ENCODE measurements at regions not wholly inside any gene's neighbourhood (a gene's known extent, or its start where the extent isn't known, plus 50 kb on each side); places are given as distances from the start of the nearest gene placed in this dataset.
"Not testable (repeated sequence)": the region's sequence is repeated elsewhere in the genome, so short reads cannot be mapped to it uniquely, and the experiment has no call there.

DNA sequence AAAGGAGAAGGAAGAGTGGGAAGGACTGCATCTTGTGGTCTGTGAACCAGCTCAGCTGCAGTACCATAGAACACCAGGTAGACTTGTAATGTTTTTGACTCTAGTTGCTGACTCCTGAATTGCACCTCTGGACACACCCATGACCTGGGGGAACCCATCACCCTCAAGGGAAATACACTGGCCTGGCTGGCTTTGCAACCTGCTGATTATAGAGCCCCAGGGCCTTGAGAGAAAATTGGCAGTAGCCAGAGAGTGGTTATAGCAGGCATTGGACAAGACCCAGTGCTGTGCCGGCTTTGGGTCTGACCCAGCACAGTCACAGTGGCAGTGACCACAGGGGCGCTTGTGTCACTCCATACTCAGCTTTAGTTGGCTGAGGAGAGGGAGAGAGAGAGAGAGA lies 902.3 kb downstream of the GRID1 start:
- no peak for DNase-seq (ENCODE audit: low spot score)
- TF ChIP-seq, protein P1, sequence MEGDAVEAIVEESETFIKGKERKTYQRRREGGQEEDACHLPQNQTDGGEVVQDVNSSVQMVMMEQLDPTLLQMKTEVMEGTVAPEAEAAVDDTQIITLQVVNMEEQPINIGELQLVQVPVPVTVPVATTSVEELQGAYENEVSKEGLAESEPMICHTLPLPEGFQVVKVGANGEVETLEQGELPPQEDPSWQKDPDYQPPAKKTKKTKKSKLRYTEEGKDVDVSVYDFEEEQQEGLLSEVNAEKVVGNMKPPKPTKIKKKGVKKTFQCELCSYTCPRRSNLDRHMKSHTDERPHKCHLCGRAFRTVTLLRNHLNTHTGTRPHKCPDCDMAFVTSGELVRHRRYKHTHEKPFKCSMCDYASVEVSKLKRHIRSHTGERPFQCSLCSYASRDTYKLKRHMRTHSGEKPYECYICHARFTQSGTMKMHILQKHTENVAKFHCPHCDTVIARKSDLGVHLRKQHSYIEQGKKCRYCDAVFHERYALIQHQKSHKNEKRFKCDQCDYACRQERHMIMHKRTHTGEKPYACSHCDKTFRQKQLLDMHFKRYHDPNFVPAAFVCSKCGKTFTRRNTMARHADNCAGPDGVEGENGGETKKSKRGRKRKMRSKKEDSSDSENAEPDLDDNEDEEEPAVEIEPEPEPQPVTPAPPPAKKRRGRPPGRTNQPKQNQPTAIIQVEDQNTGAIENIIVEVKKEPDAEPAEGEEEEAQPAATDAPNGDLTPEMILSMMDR (IDR thresholded peaks at IDR 0.05; ENCODE audit: extremely low read depth, missing control alignments): no peak

DNA sequence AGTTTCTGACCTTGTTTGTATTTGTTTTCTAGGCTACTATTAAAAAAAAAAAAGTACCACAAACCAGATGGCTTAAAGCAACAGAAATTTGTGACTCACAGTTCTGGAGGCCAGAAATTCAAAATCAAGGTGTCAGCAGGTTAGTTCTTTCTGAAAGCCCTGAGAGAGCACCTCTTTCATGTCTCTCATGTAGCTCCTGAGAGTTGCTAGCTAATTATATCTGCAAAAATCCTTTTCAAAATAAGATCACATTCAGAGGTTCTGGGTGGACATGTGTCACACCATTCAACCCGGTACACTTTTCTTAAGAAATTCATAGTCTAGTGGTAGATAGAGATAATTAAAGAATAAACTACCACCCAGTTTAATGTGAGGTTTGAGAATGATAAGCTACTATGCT lies 888.6 kb downstream of the GRID1 start:
- TF ChIP-seq, protein P1 (IDR thresholded peaks at IDR 0.05; ENCODE audit: extremely low read depth, missing control alignments): no peak
- no peak for DNase-seq (ENCODE audit: low spot score)

DNA sequence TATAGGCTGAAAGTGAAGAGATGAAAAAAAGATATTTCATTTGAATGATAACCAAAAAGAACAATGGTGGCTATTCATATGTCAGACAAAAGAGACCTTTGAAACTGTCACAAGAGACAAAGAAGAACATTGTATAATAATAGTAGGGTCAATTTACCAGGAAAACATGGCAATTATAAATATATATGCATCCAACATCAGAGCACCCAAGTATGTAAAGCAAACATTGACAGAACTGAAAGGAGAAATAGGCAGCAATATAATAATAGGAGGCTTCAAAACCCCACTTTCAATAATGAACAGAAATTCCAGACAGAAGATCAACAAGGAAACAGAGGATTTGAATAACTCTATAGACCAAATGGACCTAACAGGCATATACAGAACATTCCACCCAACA lies 876.2 kb downstream of the GRID1 start:
- TF ChIP-seq, protein P1 (IDR thresholded peaks at IDR 0.05; ENCODE audit: extremely low read depth, missing control alignments): no peak

DNA sequence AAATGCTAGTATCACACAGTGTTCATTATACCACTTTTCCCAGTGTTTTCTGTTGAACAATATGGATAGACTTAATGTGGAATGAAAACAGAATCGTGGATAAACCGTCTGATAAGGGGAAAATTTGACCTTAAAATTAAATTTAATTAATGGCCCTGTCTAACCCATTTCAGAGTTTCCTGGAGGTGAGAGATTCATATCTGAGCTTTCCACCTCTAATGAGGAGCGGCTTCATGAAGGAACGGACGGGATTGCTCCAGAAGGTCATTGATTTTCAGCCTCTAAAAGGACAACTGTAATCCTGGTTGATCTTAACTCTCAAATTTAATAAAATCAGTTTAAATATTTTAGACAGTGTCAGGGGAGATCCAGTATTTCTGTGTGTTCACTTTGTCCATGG lies 874.9 kb downstream of the GRID1 start:
- DNase-seq (ENCODE audit: low spot score): no peak
- TF ChIP-seq, protein P1 (IDR thresholded peaks at IDR 0.05; ENCODE audit: extremely low read depth, missing control alignments): no peak

More for the DNA sequence above, 876.2 kb downstream of the GRID1 start:
- DNase-seq (ENCODE audit: low spot score): no peak

DNA sequence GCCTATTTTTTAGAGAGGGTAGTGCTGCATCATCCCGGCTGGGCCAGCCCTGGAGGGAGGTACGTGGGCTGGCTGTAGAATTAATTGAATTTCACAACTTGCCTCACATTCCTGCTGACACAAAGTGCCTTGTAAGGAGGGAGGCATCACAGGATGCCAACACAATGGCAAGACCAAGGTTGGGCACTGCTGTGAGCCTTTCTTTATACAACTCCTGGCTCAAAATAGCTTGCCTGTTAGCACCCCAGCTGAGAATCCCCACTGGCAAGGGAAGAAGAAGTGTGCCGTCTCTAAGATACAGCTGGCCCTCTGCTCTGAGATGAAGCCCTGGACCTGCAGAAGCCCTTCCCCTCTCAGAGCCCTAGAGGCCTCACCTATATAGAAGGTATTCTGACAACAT lies 873.9 kb downstream of the GRID1 start:
- DNase-seq (ENCODE audit: low spot score): no peak
- TF ChIP-seq, protein P1 (IDR thresholded peaks at IDR 0.05; ENCODE audit: extremely low read depth, missing control alignments): no peak

DNA sequence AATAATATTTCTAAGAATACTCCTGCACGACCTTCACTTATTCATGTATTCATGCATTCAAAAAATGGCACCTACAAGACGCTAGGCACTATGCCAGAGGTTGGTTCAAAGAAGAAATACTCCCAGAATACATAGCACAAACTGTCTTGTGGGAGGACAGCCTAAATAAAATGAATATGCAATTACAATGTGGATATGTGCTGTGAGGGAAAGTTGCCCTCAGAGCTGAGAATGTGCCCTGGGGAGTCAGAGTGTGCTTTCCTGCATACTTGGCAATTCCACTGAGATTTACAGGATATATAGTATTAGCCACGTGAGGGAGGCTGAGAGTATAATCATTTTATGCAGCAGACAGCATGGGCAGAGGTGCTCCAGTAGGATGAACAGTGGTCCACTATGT lies 872.9 kb downstream of the GRID1 start:
- DNase-seq (ENCODE audit: low spot score): no peak

DNA sequence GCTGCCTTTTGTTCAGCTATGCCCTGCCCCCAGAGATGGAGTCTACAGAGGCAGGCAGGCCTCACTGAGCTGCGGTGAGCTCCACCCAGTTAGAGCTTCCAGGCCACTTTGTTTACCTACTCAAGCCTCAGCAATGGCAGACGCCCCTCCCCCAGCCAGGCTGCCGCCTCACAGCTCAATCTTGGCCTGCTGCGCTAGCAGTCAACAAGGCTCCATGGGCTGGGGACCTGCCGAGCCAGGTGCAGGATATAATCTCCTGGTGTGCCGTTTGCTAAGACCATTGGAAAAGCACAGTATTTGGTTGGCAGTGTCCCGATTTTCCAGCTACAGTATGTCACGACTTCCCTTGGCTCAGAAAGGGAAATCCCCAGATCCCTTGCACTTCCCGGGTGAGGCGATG lies 862.0 kb downstream of the GRID1 start:
- not testable (repeated sequence) for DNase-seq (ENCODE audit: low spot score)

More for the DNA sequence above, 872.9 kb downstream of the GRID1 start:
- TF ChIP-seq, protein P1 (IDR thresholded peaks at IDR 0.05; ENCODE audit: extremely low read depth, missing control alignments): no peak

DNA sequence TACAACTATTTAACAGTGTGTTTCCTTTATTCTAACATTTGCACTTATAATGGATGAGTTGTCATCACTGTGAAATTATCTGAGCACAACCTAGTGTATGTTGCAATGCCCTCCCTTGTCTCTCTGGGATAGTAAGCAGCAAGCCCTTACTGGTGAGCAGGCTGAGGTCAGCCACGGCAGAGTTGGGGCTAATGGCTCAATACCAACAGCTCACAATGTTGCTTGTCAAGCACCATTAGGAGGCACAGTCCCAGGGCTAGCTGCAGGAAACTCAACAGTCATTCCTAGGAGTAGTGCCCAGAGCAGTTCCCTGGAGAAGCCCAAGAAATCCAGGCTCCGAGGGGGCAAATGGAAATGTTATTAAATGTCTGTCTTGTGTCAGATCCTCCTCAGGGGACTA lies 858.4 kb downstream of the GRID1 start:
- DNase-seq (ENCODE audit: low spot score): no peak
- TF ChIP-seq, protein P1 (IDR thresholded peaks at IDR 0.05; ENCODE audit: extremely low read depth, missing control alignments): no peak

Data from GM20000 (cell line).